Ascending aorta (tissue), 2 donors: ENCODE measurements at regions not wholly inside any gene's neighbourhood (a gene's known extent, or its start where the extent isn't known, plus 50 kb on each side); places are given as distances from the start of the nearest gene placed in this dataset.

Source experiments
- DNase-seq, 2 donors: peaks; one replicate each; pipeline ENCODE4 v3.0.0-alpha.2; 2019; ENCODE audit warnings: low spot score in 2 of 2
- H3K27ac ChIP-seq, 2 donors: fragments of 200-600 bp; sonication (generic); one replicate each; pipeline ENCODE4 v1.5.1; 2016 to 2017; ENCODE audit warnings: mild to moderate bottlenecking in 1 of 2
- H3K27me3 ChIP-seq: fragments of 200-600 bp; sonication (generic); one replicate; pipeline ENCODE4 v1.5.1; 2017
- H3K36me3 ChIP-seq, 2 donors: fragments of 200-600 bp; sonication (generic); one replicate each; pipeline ENCODE4 v1.5.1; 2016
- H3K4me1 ChIP-seq, 2 donors: fragments of 200-600 bp; sonication (generic); one replicate each; pipeline ENCODE4 v1.5.1; 2016 to 2017; ENCODE audit warnings: mild to moderate bottlenecking in 1 of 2
- H3K4me3 ChIP-seq, 2 donors: fragments of 200-600 bp; sonication (generic); one replicate each; pipeline ENCODE4 v1.5.1; 2016 to 2017; ENCODE audit warnings: mild to moderate bottlenecking in 1 of 2
- H3K9me3 ChIP-seq, 2 donors: fragments of 200-600 bp; sonication (generic); one replicate each; pipeline ENCODE4 v1.5.1; 2016
- CTCF ChIP-seq, 3 experiments: fragments of 200-600 bp in 2 of 3; fragments of 450-650 bp in 1 of 3; sonication (generic) in 2 of 3; IDR thresholded peaks; one replicate each; pipeline ENCODE4 v1.5.1; 2016 to 2019; ENCODE audit warnings: antibody characterized with exemption in 3 of 3, mild to moderate bottlenecking in 1 of 3, moderate library complexity in 1 of 3
- intact Hi-C: fragments of 100-400 bp; cut with DNase I; formaldehyde crosslinking; loops from one replicate; pipeline ENCODE4 v1.15.1; 2023

DNA sequence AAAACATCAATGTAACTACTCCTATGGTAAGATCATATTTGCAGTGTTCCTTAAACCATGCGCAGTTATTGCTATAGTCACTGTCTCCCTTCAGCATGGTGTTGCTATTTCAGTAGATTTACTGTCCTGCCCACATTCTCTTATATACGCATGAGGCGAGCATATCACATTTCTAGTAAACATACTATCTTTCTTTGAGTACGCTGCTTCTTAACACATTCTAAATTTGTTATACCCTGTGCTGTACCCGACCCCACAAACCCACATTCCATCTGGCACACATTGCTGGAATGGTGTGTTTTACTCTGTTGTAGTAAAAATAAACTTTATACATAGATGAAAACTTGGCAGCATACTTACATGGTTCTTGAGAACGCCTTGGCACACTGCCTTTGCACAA lies 163.3 kb downstream of the QPCT start:
- Histone ChIP-seq H3K27me3 (no peaks in the 10 kb centered on the region), H3K9me3 (no peaks in the 10 kb centered on the region), H3K4me3 (no peak overlapping the region), H3K4me1 (peaks cover 3 to 12% of the 10 kb centered on the region in 2 donors), H3K27ac (peak overlapping the region; percentile 27 to 51), H3K36me3 (no peaks in the 10 kb centered on the region)
- DNase-seq: no peak
- intact Hi-C loops: no loop called here
- TF ChIP-seq CTCF (IDR thresholded peaks at IDR 0.05): no peak

DNA sequence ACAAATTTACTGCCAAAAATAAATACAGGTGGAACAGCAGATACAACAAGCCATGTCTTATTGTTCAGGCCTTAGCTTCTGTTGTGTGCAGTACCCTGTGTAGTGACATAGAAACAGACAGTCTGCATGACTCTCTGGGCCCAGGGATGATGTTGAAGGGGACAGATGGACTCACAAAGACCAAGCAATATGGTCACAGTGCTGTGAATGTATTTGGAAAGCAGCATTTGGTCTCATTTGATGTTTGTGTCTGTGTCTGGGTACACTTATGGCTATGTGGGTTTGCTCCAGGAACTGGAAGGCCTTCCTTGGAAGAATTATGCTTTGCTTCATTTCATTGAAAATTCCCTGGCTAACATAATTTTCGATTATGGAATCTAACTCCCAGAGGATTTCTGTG lies 158.5 kb downstream of the CDC42EP3 start:
- no peaks in the 10 kb centered on the region for H3K9me3 ChIP-seq
- intact Hi-C loops: no loop called here
- no peaks in the 10 kb centered on the region for H3K27me3 ChIP-seq
- DNase-seq: no peak
- no peaks in the 10 kb centered on the region for H3K36me3 ChIP-seq
- no peak overlapping the region for H3K4me3 ChIP-seq
- no peaks in the 10 kb centered on the region for H3K4me1 ChIP-seq
- no peak overlapping the region for H3K27ac ChIP-seq
- no peak for TF ChIP-seq CTCF (IDR thresholded peaks at IDR 0.05)

GRCh38 chr2:37523814-37524362 lies 147.6 kb downstream of the CDC42EP3 start:
- intact Hi-C loops: no loop called here
- Histone ChIP-seq H3K36me3 (no peaks in the 10 kb centered on the region), H3K4me1 (peaks cover 0 to 17% of the 10 kb centered on the region in 2 donors), H3K9me3 (no peaks in the 10 kb centered on the region), H3K4me3 (peak overlapping the region in 1 of 2 donors; percentile 1), H3K27ac (peak overlapping the region; percentile 65 to 75), H3K27me3 (no peaks in the 10 kb centered on the region)
- DNase-seq: peak in 1 of 2 donors; percentile 81
- TF ChIP-seq CTCF (IDR thresholded peaks at IDR 0.05): no peak

DNA sequence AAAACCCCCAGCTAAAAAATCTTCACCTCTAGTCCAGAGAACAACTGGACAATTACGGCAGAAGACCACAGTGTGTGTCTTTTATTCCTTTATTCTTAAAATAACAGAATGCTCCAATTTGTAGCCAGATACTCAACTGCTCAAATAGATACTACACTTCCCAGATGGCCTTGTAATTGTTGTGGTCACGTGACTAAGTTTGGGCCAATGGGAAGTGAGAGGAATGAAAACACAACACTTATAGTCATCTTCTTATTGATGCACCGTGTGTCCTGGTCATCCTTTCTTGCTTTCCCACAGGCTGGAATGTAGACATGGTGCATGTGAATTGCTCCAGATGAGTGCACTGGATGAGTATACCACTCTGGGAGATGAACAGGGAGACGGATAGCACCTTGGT lies 145.1 kb downstream of the CDC42EP3 start:
- no peak for DNase-seq
- peaks cover 0 to 19% of the 10 kb centered on the region in 2 donors for H3K4me1 ChIP-seq
- intact Hi-C loops: loop anchor here (5.0 kb wide), 1 partner anchor 46 kb away; no protein-coding TSS in a partner anchor
- H3K4me3 ChIP-seq: no peak overlapping the region
- no peaks in the 10 kb centered on the region for H3K36me3 ChIP-seq
- TF ChIP-seq CTCF (IDR thresholded peaks at IDR 0.05): no peak
- no peaks in the 10 kb centered on the region for H3K27me3 ChIP-seq
- no peaks in the 10 kb centered on the region for H3K9me3 ChIP-seq
- no peak overlapping the region for H3K27ac ChIP-seq

DNA sequence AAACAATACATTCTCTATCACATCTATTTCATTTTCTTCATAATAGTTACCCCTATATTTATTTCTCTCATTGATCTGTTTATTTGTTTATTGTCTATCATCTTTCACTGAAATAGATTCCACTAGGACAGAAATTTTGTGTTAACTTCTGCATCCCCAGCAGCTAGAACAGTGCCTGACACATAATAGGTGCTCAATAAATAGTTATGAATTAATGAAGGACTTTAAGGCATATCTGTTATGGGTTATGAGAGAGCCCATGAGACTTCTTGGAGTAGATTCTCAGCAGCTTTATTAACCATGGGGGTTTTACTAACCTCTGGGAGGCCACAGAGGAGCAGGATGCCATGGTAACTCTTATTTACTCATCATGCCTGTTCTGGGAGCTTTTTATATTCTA lies 144.6 kb downstream of the CDC42EP3 start:
- peaks cover 0 to 19% of the 10 kb centered on the region in 2 donors for H3K4me1 ChIP-seq
- H3K36me3 ChIP-seq: no peaks in the 10 kb centered on the region
- DNase-seq: no peak
- no peaks in the 10 kb centered on the region for H3K27me3 ChIP-seq
- intact Hi-C loops: loop anchor here (5.0 kb wide), 1 partner anchor 45 kb away; no protein-coding TSS in a partner anchor
- no peak overlapping the region for H3K27ac ChIP-seq
- no peak overlapping the region for H3K4me3 ChIP-seq
- TF ChIP-seq CTCF (IDR thresholded peaks at IDR 0.05): no peak
- no peaks in the 10 kb centered on the region for H3K9me3 ChIP-seq

GRCh38 chr2:37527361-37527760 lies 144.1 kb downstream of the CDC42EP3 start:
- Histone ChIP-seq H3K9me3 (no peaks in the 10 kb centered on the region), H3K27ac (no peak overlapping the region), H3K4me3 (no peak overlapping the region), H3K27me3 (no peaks in the 10 kb centered on the region), H3K36me3 (no peaks in the 10 kb centered on the region), H3K4me1 (peaks cover 0 to 19% of the 10 kb centered on the region in 2 donors)
- TF ChIP-seq CTCF (IDR thresholded peaks at IDR 0.05): no peak
- intact Hi-C loops: loop anchor here (5.0 kb wide), 1 partner anchor 45 kb away; no protein-coding TSS in a partner anchor
- no peak for DNase-seq
